ENCODE measurements at regions not wholly inside any gene's neighbourhood (a gene's known extent, or its start where the extent isn't known, plus 50 kb on each side); places are given as distances from the start of the nearest gene placed in this dataset.

DNA sequence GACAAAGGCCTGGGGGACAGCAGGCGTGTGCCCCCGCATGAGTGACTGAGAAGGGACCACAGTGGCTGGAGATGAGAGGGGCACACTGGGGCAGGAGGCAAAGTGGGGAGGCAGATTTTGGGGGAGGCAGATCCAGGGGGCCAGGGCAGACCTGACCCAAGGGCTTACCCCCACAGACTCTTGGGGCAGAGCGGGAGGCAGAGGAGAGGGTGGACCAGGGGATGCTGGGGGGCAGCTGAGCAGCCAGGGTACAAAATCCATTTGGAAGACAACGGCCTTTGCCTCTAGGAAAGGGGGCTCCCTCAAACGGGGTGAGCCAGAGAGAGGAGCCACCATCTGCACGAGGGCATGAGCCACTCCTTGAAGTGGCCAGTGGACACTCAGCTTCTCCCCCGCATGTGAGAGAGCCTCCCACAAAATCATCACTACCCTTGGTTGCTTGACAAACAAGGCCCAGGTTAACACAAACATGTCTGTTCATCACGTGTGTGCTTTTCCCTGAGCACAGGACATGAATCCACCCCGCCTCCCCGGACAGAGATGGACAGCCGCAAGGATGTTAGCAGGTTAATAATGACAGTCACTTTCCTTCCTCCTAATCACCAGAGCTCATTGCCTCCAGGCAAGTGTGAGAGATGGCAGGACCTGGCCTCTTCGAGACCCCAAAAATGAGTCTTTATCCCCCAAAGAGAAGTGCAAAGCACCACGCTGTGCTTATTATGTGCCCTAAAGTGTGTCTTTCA lies 72.0 kb upstream of the RAB6C start:
- no peaks in the 10 kb centered on the region for H3K27me3 ChIP-seq
- Mint-ChIP-seq H3K4me3 (no peak overlapping the region), H3K4me1 (no peaks in the 10 kb centered on the region), H3K27ac (peak overlapping the region; percentile 73), H3K27me3 (ENCODE audit: insufficient read depth, low read depth) (peaks cover 7% of the 10 kb centered on the region), H3K36me3 (no peaks in the 10 kb centered on the region), H3K9me3 (no peaks in the 10 kb centered on the region)
- H4K20me1 ChIP-seq (ENCODE audit: low read depth): no peaks in the 10 kb centered on the region
- no peaks in the 10 kb centered on the region for H3K36me3 ChIP-seq
- no peaks in the 10 kb centered on the region for H3K79me2 ChIP-seq (ENCODE audit: low read depth)
- H3K4me3 ChIP-seq: no peak overlapping the region
- no peak overlapping the region for H2AFZ ChIP-seq (replicated peaks)
- no peak overlapping the region for H3K27ac ChIP-seq
- H3K4me2 ChIP-seq: no peak overlapping the region
- H3K9ac ChIP-seq: no peak overlapping the region
- H3F3A ChIP-seq (ENCODE audit: low read depth): no peaks in the 10 kb centered on the region
- no peaks in the 10 kb centered on the region for H3K9me3 ChIP-seq (ENCODE audit: low read depth)
- no peaks in the 10 kb centered on the region for H3K4me1 ChIP-seq
- TF ChIP-seq, protein P1, sequence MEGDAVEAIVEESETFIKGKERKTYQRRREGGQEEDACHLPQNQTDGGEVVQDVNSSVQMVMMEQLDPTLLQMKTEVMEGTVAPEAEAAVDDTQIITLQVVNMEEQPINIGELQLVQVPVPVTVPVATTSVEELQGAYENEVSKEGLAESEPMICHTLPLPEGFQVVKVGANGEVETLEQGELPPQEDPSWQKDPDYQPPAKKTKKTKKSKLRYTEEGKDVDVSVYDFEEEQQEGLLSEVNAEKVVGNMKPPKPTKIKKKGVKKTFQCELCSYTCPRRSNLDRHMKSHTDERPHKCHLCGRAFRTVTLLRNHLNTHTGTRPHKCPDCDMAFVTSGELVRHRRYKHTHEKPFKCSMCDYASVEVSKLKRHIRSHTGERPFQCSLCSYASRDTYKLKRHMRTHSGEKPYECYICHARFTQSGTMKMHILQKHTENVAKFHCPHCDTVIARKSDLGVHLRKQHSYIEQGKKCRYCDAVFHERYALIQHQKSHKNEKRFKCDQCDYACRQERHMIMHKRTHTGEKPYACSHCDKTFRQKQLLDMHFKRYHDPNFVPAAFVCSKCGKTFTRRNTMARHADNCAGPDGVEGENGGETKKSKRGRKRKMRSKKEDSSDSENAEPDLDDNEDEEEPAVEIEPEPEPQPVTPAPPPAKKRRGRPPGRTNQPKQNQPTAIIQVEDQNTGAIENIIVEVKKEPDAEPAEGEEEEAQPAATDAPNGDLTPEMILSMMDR (IDR thresholded peaks at IDR 0.05): no peak
- DNase-seq (ENCODE audit: low spot score): no peak

DNA sequence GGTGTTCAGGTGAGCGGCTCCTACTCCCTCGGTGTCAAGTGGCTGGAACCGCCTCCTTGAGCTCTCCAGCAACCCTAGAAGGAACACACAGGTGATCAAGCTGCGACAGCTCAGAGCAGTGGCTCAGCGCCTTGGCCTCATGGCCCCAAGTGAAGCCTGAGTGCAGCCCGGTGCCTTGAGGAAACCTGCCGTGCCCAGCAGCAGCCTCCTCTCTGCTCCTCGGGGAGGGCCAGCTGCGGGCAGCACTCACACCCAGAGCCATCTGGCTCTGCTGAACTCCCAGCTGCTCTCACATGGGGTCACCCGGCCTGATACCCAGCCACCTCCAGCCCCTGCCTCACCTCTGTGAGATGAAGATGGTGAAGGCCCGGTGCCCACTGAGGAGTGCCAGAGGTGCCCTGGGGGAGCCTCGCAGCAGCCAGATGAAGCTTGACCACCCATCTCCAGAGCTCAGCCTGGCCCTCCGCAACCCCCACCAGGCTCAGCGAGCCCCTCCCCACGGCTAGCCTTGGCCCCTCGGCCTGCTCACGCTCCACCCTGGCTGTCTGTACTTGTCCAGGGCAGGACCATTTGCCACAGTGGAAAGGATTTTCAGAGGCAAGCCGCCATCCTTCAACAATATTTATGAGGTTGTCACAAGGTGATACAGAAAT lies 70.6 kb upstream of the RAB6C start:
- H3K9me3 ChIP-seq (ENCODE audit: low read depth): no peaks in the 10 kb centered on the region
- H2AFZ ChIP-seq (replicated peaks): no peak overlapping the region
- H3K9ac ChIP-seq: no peak overlapping the region
- no peaks in the 10 kb centered on the region for H3K27me3 ChIP-seq
- Mint-ChIP-seq H3K27ac (no peak overlapping the region), H3K4me3 (no peak overlapping the region), H3K9me3 (no peaks in the 10 kb centered on the region), H3K4me1 (no peaks in the 10 kb centered on the region), H3K27me3 (ENCODE audit: insufficient read depth, low read depth) (peaks cover 7% of the 10 kb centered on the region), H3K36me3 (no peaks in the 10 kb centered on the region)
- H3F3A ChIP-seq (ENCODE audit: low read depth): no peaks in the 10 kb centered on the region
- no peaks in the 10 kb centered on the region for H3K36me3 ChIP-seq
- no peak overlapping the region for H3K4me3 ChIP-seq
- H3K4me1 ChIP-seq: no peaks in the 10 kb centered on the region
- H3K4me2 ChIP-seq: no peak overlapping the region
- DNase-seq (ENCODE audit: low spot score): no peak
- TF ChIP-seq EZH2 (IDR thresholded peaks at IDR 0.05): no peak
- TF ChIP-seq, protein P1 (IDR thresholded peaks at IDR 0.05): no peak
- TF ChIP-seq EZH2phosphoT487 (IDR thresholded peaks at IDR 0.05): no peak
- H3K27ac ChIP-seq: no peak overlapping the region
- no peaks in the 10 kb centered on the region for H3K79me2 ChIP-seq (ENCODE audit: low read depth)
- no peaks in the 10 kb centered on the region for H4K20me1 ChIP-seq (ENCODE audit: low read depth)

DNA sequence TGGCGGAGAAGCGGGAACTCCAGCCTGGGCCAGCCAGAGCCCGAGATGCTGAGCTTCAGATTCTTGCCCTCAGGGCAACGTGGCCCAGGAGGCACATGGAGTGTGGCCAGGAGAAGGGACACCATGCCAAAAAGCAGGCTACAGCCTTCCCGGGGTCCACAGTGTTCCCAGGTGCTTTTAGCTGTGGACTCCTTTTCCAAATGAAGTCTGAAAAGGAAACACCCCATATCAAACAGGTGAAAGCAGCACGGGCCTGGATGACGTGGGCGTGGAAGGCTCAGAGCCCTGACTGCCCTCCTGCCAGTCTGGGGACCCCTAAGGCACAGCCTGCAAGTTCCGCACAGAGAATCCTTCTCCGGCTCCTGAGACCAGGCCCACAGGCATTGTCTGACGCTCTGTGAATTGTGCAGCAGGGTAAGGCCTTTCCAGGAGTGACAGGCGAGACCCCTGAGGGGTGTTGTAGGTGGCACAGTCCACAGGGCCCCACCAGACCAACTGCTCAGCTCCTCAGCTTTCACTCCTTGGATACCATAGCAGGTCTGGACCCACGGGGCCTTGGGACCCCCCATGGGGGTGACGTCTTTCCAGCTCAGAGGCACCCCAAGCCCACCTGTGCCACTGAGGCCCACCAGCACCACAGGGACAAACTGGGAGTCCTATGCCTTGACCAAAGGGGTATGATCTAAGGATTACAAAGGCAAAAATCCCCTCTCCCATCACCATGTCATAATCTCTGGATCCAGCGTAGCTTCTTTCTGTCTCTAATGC lies 69.6 kb upstream of the RAB6C start:
- Histone ChIP-seq H3K9me3 (ENCODE audit: low read depth) (no peaks in the 10 kb centered on the region), H3K79me2 (ENCODE audit: low read depth) (no peaks in the 10 kb centered on the region), H3K4me3 (no peak overlapping the region), H4K20me1 (ENCODE audit: low read depth) (no peaks in the 10 kb centered on the region), H3K36me3 (no peaks in the 10 kb centered on the region), H3K9ac (no peak overlapping the region), H3F3A (ENCODE audit: low read depth) (no peaks in the 10 kb centered on the region), H3K4me2 (no peak overlapping the region), H3K27me3 (no peaks in the 10 kb centered on the region), H2AFZ (replicated peaks) (no peak overlapping the region), H3K27ac (no peak overlapping the region), H3K4me1 (no peaks in the 10 kb centered on the region)
- H3K9me3 Mint-ChIP-seq: no peaks in the 10 kb centered on the region
- DNase-seq (ENCODE audit: low spot score): no peak
- no peak overlapping the region for H3K4me3 Mint-ChIP-seq
- no peaks in the 10 kb centered on the region for H3K36me3 Mint-ChIP-seq
- peaks cover 7% of the 10 kb centered on the region for H3K27me3 Mint-ChIP-seq (ENCODE audit: insufficient read depth, low read depth)
- H3K27ac Mint-ChIP-seq: no peak overlapping the region
- TF ChIP-seq EZH2phosphoT487 (IDR thresholded peaks at IDR 0.05) (no peak), EZH2 (IDR thresholded peaks at IDR 0.05) (no peak)
- TF ChIP-seq, protein P1 (IDR thresholded peaks at IDR 0.05): no peak
- H3K4me1 Mint-ChIP-seq: no peaks in the 10 kb centered on the region

All from neural progenitor cell (in vitro differentiated cells).